NCI-H128 (cell line): ENCODE measurements at regions not wholly inside any gene's neighbourhood (a gene's known extent, or its start where the extent isn't known, plus 50 kb on each side); places are given as distances from the start of the nearest gene placed in this dataset.
"Not testable (repeated sequence)": the region's sequence is repeated elsewhere in the genome, so short reads cannot be mapped to it uniquely, and the experiment has no call there.

ENCODE experiments used
- DNase-seq: peaks from one replicate; lab custom pipeline; 2025; ENCODE audit not compliant: unreplicated experiment; lab: John Stamatoyannopoulos, UW

DNA sequence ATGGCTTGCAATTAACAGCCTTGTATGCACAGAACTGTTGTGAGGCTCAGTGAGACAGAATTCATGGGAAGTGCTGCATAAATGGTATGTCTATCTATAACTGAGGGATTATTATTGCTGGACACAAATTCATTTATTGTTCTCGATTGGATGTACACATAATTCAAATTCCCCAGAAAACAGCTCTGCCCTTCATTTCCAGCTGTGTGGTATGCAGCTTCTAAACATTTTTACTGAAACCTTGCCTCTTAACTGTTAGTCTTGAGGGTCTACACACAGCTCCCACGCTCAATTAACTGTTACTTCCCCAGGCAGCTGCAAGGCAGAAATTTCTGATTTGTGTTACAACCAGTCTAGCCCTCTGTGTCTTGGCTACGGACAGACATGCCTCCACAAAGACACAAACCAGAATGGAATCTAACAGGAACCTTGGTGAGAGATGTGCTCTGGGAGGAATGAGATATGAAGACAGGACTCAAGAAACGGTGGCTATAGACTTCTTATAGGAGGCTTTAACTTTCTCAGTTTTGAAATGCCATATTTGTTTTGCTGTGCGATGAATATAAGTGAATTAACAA is 139.7 kb upstream of the TBL1XR1 start:
- no peak for DNase-seq

- DNase-seq: no peak
Measured at GRCh38 chr3:177337541-177338331, 140.5 kb upstream of the TBL1XR1 start.

- no peak for DNase-seq
Measured at GRCh38 chr3:177338697-177339219, 141.5 kb upstream of the TBL1XR1 start.

GRCh38 chr3:177339220-177339703 is 142.0 kb upstream of the TBL1XR1 start:
- not testable (repeated sequence) for DNase-seq

DNA sequence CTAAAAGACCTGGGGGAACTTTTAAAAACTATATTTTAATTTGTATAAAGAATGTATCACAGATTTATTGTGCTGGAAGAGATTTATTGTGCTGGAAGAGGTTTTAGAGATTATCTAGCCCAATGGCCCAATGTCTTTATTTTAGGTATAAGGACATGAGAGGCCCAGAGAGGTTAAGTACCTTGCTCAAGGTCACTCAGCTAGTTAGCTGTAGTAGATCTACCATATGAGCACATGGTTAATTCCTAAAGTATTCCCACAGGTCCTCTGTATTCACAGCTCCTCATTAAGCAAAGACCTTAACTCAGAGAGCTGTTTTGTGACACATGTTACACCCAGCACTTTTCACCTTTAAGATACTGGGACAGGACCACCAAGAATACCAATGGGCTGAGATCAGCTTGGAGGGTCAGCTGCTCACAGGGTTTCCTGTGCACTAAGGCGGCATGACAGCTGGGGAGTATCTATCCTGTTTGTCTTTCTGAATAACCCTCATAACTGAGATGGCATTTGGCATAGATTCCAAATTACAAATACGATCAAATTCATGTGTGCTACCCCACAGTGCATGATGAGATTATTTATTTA is 143.1 kb upstream of the TBL1XR1 start:
- DNase-seq: no peak

DNA sequence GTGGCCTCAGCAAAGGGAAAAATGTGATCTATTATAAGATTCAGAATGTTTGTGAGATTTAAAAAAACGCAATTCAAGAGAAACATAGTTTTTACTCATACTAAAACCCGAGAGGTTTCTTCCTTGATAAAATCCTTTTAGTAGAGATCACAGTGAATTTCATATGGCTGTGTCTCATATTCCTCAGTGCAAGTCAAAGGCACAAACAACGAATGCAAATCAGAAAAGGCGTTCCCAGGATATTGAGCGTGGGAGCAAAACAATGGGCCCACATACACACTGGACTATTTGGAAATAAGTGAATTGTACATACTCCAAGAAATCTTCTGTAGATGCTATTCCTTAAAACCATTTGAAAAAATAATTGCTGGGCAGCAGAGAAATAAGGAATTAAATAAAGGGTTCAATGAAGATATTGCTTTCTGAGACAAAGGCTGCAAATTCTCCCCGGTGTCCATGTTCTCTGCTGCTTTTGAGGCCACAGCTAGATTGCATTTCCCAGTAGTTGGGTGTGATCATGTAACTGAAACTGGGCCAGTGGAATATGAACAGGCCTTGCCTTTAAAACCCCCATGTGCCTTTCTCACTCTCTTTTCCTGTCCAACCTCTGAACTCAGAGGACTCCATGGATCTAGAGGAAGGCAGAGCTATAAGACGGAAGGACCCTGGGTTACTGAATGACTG is 144.6 kb upstream of the TBL1XR1 start:
- DNase-seq: no peak

- DNase-seq: no peak
Measured at GRCh38 chr3:177343122-177343625, 145.9 kb upstream of the TBL1XR1 start.

DNA sequence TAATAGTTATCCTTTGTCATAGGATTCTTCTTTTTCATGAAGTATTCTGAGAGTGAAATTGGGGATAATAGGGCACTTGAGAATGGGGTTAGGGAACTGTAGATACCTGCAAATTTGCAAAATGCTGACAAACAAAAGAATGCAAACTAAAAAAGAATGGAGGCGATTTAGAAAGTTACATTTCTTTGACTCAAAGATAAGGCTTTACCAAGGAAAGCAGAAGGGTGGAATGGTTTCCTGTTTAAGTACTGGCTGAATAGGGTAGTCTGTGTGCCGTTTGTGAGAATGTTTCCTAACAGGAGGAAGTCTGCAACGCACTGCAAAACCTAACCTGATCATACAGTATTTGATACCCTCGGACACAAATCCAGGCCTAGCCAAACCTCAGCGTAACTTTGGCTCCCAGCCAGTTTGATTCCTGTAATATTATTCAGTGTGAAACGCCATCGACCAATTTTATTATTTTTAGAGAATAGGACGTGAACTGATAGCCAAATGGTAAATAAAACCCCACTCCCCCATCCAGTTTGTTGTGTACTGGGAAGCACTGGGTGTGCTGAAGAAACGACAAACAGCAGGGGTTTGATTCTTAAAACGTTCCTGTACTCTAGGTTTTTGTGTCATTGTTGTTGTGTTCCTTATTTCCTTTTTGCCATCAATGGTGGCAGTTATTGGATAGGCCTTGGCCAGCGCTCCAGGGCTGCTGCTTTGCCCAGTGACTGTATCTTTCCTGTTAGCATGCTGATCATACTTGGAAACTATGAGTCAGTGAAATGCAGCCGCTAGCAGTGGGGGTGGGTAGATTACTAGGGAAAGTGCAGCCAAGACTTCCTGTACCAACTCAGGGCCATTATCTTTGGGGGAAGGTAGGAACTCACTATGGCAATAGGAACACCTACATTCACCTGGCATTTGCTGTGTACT is 148.0 kb upstream of the TBL1XR1 start:
- no peak for DNase-seq

GRCh38 chr3:177345973-177346503 is 148.8 kb upstream of the TBL1XR1 start:
- no peak for DNase-seq

- no peak for DNase-seq
Measured at GRCh38 chr3:177346878-177347277, 149.6 kb upstream of the TBL1XR1 start.

- no peak for DNase-seq
Measured at GRCh38 chr3:177347611-177348010, 150.3 kb upstream of the TBL1XR1 start.

DNA sequence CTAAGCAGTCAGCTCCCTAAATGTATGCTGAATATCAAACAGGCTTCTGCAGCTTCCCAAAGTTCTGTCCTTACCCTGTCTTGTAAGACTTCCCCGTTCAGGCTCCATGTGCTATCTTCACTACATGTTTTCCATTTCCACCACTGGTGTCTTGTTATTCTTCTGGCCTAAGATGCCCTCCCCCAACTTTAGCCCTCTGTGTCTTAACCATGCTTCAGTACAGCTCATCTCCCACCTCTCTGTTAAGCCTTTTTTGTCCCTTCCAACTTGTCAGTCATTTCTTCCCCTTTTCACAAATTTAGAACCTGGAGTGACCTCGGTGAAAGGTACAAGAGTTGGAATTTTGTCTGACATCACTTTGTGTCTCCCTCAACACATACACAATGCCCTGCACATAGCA is 151.7 kb upstream of the TBL1XR1 start:
- DNase-seq: no peak

- no peak for DNase-seq
Measured at GRCh38 chr3:177349384-177349783, 152.1 kb upstream of the TBL1XR1 start.

GRCh38 chr3:177350121-177350520 is 152.8 kb upstream of the TBL1XR1 start:
- no peak for DNase-seq

DNA sequence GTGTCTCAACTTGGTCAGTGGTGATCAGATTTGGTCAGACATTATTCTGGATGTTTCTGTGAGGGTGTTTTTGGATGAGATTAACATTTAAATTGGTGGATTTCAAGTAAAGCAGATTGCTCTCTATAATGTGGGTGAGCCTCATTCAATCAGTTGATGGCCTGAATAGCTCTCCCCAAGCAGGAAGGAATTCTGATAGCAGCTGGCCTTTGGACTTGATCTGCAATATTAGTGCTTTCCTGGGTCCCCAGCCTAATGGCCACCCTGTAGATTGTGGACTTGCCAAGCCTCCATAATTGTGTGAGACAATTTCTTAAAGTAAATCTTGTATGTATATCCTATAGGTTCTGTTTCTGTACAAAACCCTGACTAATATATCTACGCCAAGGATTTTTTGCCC is 153.9 kb upstream of the TBL1XR1 start:
- DNase-seq: no peak

- no peak for DNase-seq
Measured at GRCh38 chr3:177351757-177352158, 154.5 kb upstream of the TBL1XR1 start.

DNA sequence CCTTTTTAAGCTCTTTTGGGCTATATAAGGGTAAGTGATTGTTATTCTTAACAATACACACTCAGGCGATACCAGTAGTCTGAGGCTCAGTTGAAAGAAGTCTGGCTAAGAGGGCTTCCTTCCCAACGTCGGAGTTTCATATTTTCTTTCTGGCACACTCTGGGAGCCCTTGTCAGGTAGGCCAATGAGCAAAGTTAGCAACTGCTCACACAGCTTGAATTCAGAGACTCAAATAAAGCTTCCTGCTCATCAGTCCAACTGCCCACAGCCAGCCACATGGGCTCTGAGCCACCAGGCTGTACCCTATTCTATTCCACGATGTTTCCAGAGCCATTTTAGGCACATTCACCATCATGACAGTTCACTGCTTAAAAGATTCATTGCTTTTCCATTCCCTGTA is 155.1 kb upstream of the TBL1XR1 start:
- no peak for DNase-seq

- DNase-seq: no peak
Measured at GRCh38 chr3:177353140-177353539, 155.9 kb upstream of the TBL1XR1 start.

DNA sequence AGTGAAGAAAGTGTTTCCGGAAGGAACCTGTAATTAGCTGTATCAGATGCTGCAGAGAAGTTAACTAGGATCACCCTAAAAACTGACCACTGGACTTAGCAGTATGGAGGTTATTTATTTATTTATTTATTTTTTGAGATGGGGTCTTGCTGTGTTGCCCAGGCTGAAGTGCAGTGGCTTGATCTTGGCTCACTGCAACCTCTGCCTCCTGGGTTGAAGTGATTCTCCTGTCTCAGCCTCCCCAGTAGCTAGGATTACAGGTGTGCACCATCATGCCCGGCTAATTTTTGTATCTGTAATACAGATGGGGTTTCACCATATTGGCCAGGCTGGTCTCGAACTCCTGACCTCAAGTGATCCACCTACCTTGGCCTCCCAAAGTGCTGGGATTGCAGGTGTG is 156.6 kb upstream of the TBL1XR1 start:
- DNase-seq: not testable (repeated sequence)

DNA sequence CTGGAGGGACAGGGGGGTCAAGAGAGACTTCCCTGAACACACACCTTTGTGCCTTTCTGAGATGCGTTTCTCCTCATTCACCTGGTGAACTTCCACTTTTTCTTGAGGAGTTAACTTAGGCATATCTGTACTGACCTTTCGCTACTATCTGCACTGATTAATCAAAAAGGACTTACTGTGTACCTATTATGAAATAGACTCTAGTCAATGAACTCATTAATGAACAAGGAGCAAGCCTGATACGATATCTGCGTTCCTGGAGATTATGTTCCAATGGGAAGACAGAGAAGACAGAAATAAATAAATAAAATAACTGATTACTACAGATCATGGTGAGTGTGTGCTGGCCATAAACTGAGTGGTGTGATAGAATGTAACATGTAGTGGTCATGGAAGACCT is 157.2 kb upstream of the TBL1XR1 start:
- no peak for DNase-seq
